ENCODE measurements at regions not wholly inside any gene's neighbourhood (a gene's known extent, or its start where the extent isn't known, plus 50 kb on each side); places are given as distances from the start of the nearest gene placed in this dataset.

DNA sequence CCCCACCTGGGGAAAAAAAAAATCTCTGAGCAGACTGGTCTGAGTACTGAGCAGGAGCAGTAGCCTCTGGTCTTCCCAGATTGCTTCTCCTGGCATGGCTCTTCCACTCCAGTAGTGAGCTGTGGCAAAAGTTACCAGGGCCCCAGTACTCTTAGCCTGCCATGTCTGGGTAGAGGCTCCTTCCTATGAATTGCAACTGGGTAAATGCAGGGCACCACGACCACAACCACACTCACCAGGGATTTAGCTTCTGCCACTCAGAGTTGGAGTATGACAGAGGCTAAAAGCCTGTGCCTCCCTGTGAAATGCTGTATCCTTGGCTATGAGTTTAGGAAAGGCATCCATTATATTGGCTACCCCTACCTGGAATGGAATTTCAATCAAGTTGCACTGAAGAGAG is 67.9 kb upstream of the CCDC54 start:
- FAIRE-seq: no peak

DNA sequence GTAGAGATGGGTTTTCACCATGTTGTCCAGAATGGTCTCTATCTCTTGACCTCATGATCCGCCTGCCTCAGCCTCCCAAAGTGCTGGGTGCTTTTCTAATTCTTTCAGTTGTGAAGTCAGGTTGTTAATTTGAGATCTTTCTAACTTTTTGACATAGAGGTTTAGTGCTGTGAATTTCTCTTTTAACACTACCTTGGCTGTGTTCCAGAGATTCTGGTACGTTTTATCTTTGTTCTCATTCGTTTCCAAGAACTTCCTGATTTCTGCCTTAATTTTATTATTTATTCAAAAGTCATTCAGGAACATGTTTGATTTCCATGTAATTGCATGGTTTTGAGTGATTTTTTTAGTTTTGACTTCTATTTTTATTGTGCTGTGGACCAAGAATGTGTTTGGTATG is 63.5 kb upstream of the CCDC54 start:
- no peak for FAIRE-seq

DNA sequence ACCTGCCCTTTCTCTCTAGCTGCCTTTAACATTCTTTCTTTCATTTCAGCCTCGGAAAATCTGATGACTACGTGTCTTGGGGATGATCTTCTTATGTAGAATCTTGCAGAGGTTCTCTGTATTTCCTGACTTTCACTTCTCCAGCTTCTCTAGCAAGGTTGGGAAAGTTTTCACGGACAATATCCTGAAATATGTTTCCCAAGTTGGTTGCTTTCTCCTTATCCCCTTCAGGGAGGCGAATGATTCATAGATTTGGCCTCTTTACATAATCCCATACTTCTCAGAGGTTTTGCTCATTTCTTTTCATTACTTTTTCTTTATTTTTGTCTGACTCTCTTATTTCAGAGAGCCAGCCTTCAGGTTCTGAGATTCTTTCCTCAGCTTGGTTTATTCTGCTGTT is 62.1 kb upstream of the CCDC54 start:
- FAIRE-seq: no peak

DNA sequence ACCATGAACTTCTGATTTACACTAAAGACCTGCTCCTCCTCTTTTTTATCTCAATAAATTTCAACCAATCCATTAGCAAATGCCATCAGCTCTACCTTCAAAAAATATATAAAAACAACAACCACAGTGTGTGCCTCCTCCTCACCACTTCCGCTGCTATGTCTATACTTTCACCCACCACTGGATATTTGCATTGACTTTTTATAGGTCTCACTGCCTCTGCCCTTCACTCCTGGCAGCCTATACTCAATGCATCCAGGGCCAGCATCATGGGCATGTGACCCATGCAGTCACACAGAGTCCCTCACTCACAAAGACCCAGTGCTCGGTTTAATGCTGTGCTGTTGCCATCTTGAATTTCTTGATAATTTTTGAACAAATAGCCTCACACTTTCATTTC is 53.5 kb upstream of the CCDC54 start:
- FAIRE-seq: no peak

DNA sequence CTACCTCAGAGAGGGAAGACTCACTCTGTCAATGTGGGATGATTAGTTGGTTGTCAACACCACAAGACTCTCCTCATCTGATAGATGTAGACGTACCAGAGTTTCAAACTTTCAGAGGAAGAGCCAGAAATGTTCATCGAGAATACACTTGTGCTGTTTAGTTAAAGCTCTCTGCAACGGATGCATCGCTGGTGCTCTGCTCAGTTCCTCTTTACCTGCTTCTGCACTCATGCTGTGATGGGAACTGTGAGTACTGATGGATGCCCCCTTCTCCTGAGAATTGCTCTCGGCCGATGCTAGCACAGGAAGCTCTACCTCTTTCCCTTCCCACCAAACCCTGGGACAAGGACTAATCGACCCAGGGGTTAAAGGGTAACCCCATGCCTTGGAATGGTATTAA is 51.8 kb upstream of the CCDC54 start:
- no peak for FAIRE-seq

Measured in A204.1 (cell line).